ENCODE measurements at regions not wholly inside any gene's neighbourhood (a gene's known extent, or its start where the extent isn't known, plus 50 kb on each side); places are given as distances from the start of the nearest gene placed in this dataset.
A peak's percentile ranks its signal among the peaks of the same experiment; 100 is the strongest.
"Not testable (repeated sequence)": the region's sequence is repeated elsewhere in the genome, so short reads cannot be mapped to it uniquely, and the experiment has no call there.

- WGBS, 5 donors: 84 to 91% (median 90%) methylated on average over 5 of the region's 5 CpGs
- no peak for TF ChIP-seq EP300 (IDR thresholded peaks at IDR 0.05)
- no peak for TF ChIP-seq POLR2A (IDR thresholded peaks at IDR 0.05)
- no peak for TF ChIP-seq POLR2AphosphoS5 (IDR thresholded peaks at IDR 0.05)
- TF ChIP-seq CTCF (IDR thresholded peaks at IDR 0.05): no peak
- DNase-seq: no peak
These were observed 232.6 kb downstream of the BAMBI start for GRCh38 chr10:28909875-28910274.

GRCh38 chr10:28910956-28911355 lies 233.6 kb downstream of the BAMBI start:
- peaks cover 0 to 10% (median 0%) of the 10 kb centered on the region in 4 donors for H3K4me1 ChIP-seq
- DNase-seq: peak in 1 of 2 donors; percentile 38
- no peaks in the 10 kb centered on the region for H3K9me3 ChIP-seq
- H3K27ac ChIP-seq: no peak overlapping the region
- no peaks in the 10 kb centered on the region for H3K36me3 ChIP-seq
- 43 to 66% (median 61%) methylated on average over 3 of the region's 3 CpGs for WGBS, 5 donors
- H3K27me3 ChIP-seq: no peaks in the 10 kb centered on the region
- H3K4me3 ChIP-seq: no peak overlapping the region
- intact Hi-C loops (cut with DNase I; ENCODE audit: low total_unique reads): no loop called here
- TF ChIP-seq POLR2A (IDR thresholded peaks at IDR 0.05) (no peak), CTCF (IDR thresholded peaks at IDR 0.05) (no peak), POLR2AphosphoS5 (IDR thresholded peaks at IDR 0.05) (no peak), EP300 (IDR thresholded peaks at IDR 0.05) (no peak)

More at GRCh38 chr10:28909875-28910274, 232.6 kb downstream of the BAMBI start:
- H3K9me3 ChIP-seq: no peaks in the 10 kb centered on the region
- H3K27ac ChIP-seq: no peak overlapping the region
- no peak overlapping the region for H3K4me3 ChIP-seq
- no peaks in the 10 kb centered on the region for H3K36me3 ChIP-seq
- H3K27me3 ChIP-seq: no peaks in the 10 kb centered on the region
- H3K4me1 ChIP-seq: peaks cover 0 to 10% (median 0%) of the 10 kb centered on the region in 4 donors
- intact Hi-C loops (cut with DNase I; ENCODE audit: low total_unique reads): no loop called here

DNA sequence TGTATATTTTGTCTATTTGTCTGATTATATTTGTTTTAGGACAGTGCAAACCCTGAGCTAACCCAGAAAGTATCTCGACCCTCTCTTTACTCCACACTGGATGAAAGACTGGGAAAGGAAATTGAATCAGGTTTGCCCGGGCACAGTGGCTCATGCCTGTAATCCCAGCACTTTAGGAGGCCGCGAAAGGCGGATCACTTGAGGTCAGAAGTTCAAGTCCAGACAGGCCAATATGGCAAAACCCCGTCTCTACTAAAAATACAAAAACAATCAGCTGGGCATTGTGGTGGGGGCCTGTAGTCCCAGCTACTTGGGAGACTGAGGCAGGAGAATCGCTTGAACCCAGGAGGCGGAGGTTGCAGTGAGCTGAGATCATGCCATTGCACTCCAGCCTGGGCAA lies 234.2 kb downstream of the BAMBI start:
- H3K27me3 ChIP-seq; H3K4me3 ChIP-seq; intact Hi-C loops (cut with DNase I; ENCODE audit: low total_unique reads); H3K36me3 ChIP-seq; H3K4me1 ChIP-seq; H3K27ac ChIP-seq; H3K9me3 ChIP-seq; DNase-seq: not testable (repeated sequence)
- 79 to 83% (median 81%) methylated on average over 8 of the region's 8 CpGs for WGBS, 5 donors

DNA sequence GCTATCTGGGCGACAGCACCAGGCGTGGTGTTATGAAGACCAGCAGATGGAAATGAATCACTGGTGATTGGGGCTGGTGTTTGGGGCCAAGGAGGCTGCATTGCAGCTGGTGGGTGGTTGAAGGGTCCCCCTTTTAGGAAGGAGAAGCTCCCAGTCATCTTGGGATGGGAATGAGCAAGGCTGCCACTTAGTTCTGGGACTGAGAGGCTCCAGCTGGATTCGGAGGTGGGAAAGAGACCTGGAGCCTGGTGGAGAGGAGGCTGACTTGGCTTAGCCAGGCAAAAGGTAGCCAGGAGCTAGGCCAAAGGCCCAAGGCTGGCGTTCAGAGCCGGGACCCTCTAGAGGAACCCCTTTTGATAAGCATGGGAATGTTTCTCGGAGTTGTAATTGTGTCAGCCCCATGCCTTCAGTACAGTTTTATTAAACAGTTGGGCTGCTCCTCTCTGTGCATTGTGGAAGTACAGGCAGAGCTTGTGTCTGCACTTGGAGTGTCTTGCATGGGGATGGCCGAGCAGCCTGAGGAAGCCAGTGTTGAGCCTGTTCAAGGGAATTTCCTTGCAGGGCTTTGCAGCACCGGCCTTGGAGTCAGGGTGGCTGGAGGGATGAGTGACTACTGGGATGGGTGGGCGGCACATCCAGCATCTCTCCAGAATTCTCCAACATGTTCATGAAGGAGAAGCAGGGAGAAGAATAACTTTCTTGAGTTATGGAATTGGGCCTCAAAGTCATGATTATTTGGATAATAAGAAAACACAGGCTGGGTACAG lies 234.9 kb downstream of the BAMBI start:
- no peak for DNase-seq
- H3K4me1 ChIP-seq: peaks cover 0 to 10% (median 0%) of the 10 kb centered on the region in 4 donors
- no peaks in the 10 kb centered on the region for H3K36me3 ChIP-seq
- H3K4me3 ChIP-seq: no peak overlapping the region
- no peaks in the 10 kb centered on the region for H3K9me3 ChIP-seq
- intact Hi-C loops (cut with DNase I; ENCODE audit: low total_unique reads): no loop called here
- H3K27me3 ChIP-seq: no peaks in the 10 kb centered on the region
- 88 to 94% (median 92%) methylated on average over 9 of the region's 9 CpGs for WGBS, 5 donors
- no peak overlapping the region for H3K27ac ChIP-seq
- no peak for TF ChIP-seq POLR2A (IDR thresholded peaks at IDR 0.05)
- no peak for TF ChIP-seq POLR2AphosphoS5 (IDR thresholded peaks at IDR 0.05)
- no peak for TF ChIP-seq EP300 (IDR thresholded peaks at IDR 0.05)
- TF ChIP-seq CTCF (IDR thresholded peaks at IDR 0.05): no peak

Data from stomach (tissue), 8 donors.